T-cell (primary cell): ENCODE measurements at regions not wholly inside any gene's neighbourhood (a gene's known extent, or its start where the extent isn't known, plus 50 kb on each side); places are given as distances from the start of the nearest gene placed in this dataset.

ENCODE experiments used
- ATAC-seq, 4 experiments: fragments of 200-7000 bp in 3 of 4; fragments of 150-1000 bp in 1 of 4; cut with Tn5 transposase; replicated peaks in 1 of 4; 1 replicate in 3 of 4; 2 replicates in 1 of 4; pipeline ENCODE4 v1.10.0; 2021; ENCODE audit warnings: moderate library complexity in 3 of 4, mild to moderate bottlenecking in 2 of 4, moderate number of reproducible peaks in 1 of 4
- CTCF ChIA-PET, 2 donors: fragments of 300-600 bp; sonication (Branson Sonifier 250); formaldehyde crosslinking; loops; one replicate each; lab custom pipeline; 2022; ENCODE audit warnings: antibody characterized with exemption in 2 of 2; lab: Charles Lee
- POLR2A ChIA-PET, 2 donors: fragments of 300-600 bp; sonication (Branson Sonifier 250); formaldehyde crosslinking; loops; one replicate each; lab custom pipeline; 2022; ENCODE audit warnings: antibody characterized with exemption in 2 of 2; lab: Charles Lee
- DNase-seq, 35 experiments: peaks; one replicate each; pipeline versions ENCODE4 v3.0.0 to v3.0.0-alpha.2; 2013 to 2023
- H3K27ac ChIP-seq: one replicate; pipeline ENCODE4 v1.5.1; 2013; ENCODE audit warnings: low read length
- H3K27me3 ChIP-seq, 2 experiments: replicated peaks in 1 of 2; 1 replicate in 1 of 2; 2 replicates in 1 of 2; pipeline versions ENCODE4 v1.6.1 to v1.7.0; 2013; ENCODE audit warnings: low read length in 1 of 2, mixed read lengths in 1 of 2; ENCODE audit not compliant: control insufficient read depth in 2 of 2, insufficient read depth in 2 of 2; ENCODE audit errors: extremely low read depth in 1 of 2
- H3K36me3 ChIP-seq, 2 donors: 1 replicate in 1 of 2; 2 replicates in 1 of 2; pipeline versions ENCODE4 v1.6.1 to v1.7.0; 2013; ENCODE audit warnings: low read length in 1 of 2; ENCODE audit not compliant: control insufficient read depth in 2 of 2, insufficient read depth in 1 of 2; ENCODE audit errors: extremely low read depth in 1 of 2
- H3K4me1 ChIP-seq, 2 experiments: 1 replicate in 1 of 2; 2 replicates in 1 of 2; pipeline versions ENCODE4 v1.6.1 to v1.7.0; 2013; ENCODE audit warnings: low read length in 2 of 2, mixed read lengths in 1 of 2; ENCODE audit not compliant: insufficient read depth in 2 of 2, control insufficient read depth in 1 of 2; ENCODE audit errors: extremely low read depth in 1 of 2
- H3K4me3 ChIP-seq, 2 donors: 1 replicate in 1 of 2; 2 replicates in 1 of 2; pipeline versions ENCODE4 v1.5.1 to v1.7.0; 2013; ENCODE audit warnings: mild to moderate bottlenecking in 2 of 2, low read length in 1 of 2, moderate library complexity in 1 of 2; ENCODE audit not compliant: control insufficient read depth in 1 of 2; ENCODE audit errors: extremely low read depth in 1 of 2
- H3K9me3 ChIP-seq: 2 replicates; pipeline ENCODE4 v1.7.0; 2013
- H3K27ac Mint-ChIP-seq, 2 donors: one replicate each; pipeline ENCODE4 v1.8.0; 2020 to 2021; ENCODE audit warnings: mild to moderate bottlenecking in 2 of 2, mixed read lengths in 2 of 2
- H3K27me3 Mint-ChIP-seq, 2 donors: one replicate each; pipeline ENCODE4 v1.8.0; 2021 to 2022; ENCODE audit warnings: mixed read lengths in 2 of 2
- H3K36me3 Mint-ChIP-seq: one replicate; pipeline ENCODE4 v1.8.0; 2021; ENCODE audit warnings: mixed read lengths
- H3K4me1 Mint-ChIP-seq, 3 donors: one replicate each; pipeline ENCODE4 v1.8.0; 2020 to 2022; ENCODE audit warnings: mixed read lengths in 3 of 3, mild to moderate bottlenecking in 1 of 3
- H3K4me3 Mint-ChIP-seq, 3 donors: one replicate each; pipeline ENCODE4 v1.8.0; 2020 to 2022; ENCODE audit warnings: mild to moderate bottlenecking in 3 of 3, mixed read lengths in 3 of 3, moderate library complexity in 3 of 3
- H3K9me3 Mint-ChIP-seq, 3 donors: one replicate each; pipeline ENCODE4 v1.8.0; 2020 to 2022; ENCODE audit warnings: mixed read lengths in 3 of 3
- WGBS: methylation state at CpG from one replicate; pipeline ENCODE4 v1.1.5; 2013; ENCODE audit warnings: missing lambda C conversion rate; ENCODE audit not compliant: insufficient coverage; 5-methylcytosine and 5-hydroxymethylcytosine counted together

DNA sequence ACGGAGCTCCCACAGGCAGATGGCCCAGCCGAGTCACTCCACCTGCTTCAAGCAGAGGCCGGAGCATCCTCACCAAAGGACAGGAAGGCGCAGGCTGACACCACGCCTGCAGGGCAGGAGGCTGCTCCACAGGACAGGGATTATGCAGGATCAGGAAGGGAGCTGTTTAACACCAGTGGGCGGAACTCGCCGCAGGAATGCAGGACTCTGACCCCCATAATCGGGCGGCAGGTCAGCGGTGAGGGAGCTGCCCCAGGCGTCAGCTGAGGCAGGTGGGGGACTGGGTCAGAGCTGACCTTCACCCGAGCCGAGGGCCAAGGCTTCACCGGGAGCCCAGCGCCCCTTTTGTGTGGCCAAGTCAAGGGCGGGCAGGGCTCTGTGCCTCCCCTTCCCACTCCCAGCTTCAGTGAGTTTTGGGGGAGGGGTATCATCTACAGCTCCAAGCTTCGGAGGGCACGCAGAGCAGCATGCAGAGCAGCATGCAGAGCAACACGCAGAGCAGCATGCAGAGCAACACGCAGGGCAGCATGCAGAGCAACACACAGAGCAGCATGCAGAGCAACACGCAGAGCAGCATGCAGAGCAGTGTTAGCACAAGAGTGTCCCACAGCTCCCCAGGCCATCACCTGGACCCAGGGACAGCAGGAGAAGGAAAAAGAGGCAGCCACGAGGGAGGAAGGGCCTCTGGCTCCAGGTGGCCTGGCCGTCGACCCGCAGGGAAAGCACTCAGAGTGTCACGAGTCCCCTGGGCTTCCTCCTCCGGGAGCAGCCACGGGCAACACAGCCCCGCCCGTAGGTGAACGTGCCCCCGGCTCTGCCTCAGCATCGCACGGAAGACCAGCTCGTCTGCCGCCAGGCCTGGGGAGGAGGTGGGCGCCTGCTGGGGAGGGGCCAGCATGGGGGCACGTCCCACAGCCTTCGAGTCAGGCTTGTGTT, 151.7 kb upstream of the PPP2R2D start:
- H3K9me3 Mint-ChIP-seq, result no peaks in the 10 kb centered on the region
- ATAC-seq (no peak), DNase-seq (no peak)
- Histone ChIP-seq H3K4me1 (no peaks in the 10 kb centered on the region), H3K27ac (no peak overlapping the region), H3K9me3 (no peaks in the 10 kb centered on the region), H3K36me3 (no peaks in the 10 kb centered on the region), H3K27me3 (peaks cover 0 to 44% of the 10 kb centered on the region in 2 experiments), H3K4me3 (no peak overlapping the region)
- 66% methylated on average over 31 of the region's 40 CpGs for WGBS
- ChIA-PET CTCF (no interaction called here), POLR2A (no interaction called here)
- H3K27me3 Mint-ChIP-seq, result peaks cover 24 to 25% of the 10 kb centered on the region in 2 donors
- no peak overlapping the region for H3K27ac Mint-ChIP-seq
- H3K4me1 Mint-ChIP-seq, result peaks cover 2 to 5% (median 2%) of the 10 kb centered on the region in 3 donors
- no peak overlapping the region for H3K4me3 Mint-ChIP-seq
- H3K36me3 Mint-ChIP-seq, result no peaks in the 10 kb centered on the region

DNA sequence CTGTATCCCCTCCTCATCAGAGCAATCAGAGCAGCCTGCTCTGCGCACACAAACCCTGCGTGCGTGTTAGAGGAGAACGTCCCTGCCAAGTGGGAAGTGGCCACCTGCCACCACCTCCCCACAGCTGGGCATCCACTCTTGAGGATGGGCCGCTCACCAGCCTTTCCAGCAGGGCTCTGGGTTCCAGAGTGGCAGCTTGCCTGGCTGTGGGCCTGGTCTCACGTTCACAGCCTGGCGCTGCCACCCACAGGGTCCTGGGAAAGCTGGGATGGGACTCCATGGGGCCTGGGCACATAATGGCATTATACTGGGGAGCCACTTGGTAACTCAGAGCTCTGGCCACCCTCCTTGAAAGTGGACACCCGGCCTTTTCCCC, 151.1 kb upstream of the PPP2R2D start:
- Histone ChIP-seq H3K4me3 (no peak overlapping the region), H3K4me1 (no peaks in the 10 kb centered on the region), H3K27me3 (peaks cover 0 to 37% of the 10 kb centered on the region in 2 experiments), H3K27ac (no peak overlapping the region), H3K9me3 (no peaks in the 10 kb centered on the region), H3K36me3 (no peaks in the 10 kb centered on the region)
- peaks cover 17 to 18% of the 10 kb centered on the region in 2 donors for H3K27me3 Mint-ChIP-seq
- no peaks in the 10 kb centered on the region for H3K4me1 Mint-ChIP-seq
- POLR2A ChIA-PET, result no interaction called here
- no peaks in the 10 kb centered on the region for H3K9me3 Mint-ChIP-seq
- no peak for DNase-seq
- no peak overlapping the region for H3K4me3 Mint-ChIP-seq
- H3K27ac Mint-ChIP-seq, result no peak overlapping the region
- H3K36me3 Mint-ChIP-seq, result no peaks in the 10 kb centered on the region
- 76% methylated on average over 8 of the region's 8 CpGs for WGBS
- CTCF ChIA-PET, result no interaction called here
- ATAC-seq, result no peak

DNA sequence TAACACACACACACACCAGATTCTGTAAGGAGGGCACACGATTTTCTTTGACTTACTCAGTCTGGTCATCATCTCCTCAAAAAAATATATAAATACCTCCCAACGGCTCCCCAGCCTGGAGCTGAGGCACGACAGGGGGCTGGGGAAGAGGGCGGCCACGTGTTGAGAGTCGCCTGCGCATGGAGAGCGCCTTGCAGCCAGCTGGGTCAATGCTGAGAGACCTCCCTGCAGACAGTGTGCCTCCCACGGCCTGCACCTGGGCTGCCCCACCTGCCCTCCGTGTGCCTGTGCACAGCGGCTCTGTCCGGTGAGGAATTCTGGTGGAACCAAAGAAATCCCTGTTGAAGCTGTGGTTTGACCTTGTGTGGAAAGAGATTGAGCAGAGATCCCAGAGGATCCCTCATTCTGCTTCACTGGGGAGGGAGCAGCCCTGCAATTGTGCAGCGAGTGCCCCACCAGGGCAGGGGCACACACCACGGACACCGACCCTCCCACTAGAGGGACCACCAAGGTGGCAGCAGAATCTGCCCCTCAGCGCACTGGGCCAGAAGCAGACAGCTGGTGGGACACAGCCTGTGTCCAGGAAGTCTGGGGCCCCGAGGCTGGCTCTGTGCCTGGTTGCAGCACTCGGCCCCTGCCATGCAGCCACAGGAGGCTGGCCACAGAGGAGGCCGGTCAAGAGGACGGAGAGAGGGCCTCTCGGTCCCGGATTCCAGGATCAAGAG, 150.5 kb upstream of the PPP2R2D start:
- POLR2A ChIA-PET, result no interaction called here
- H3K4me1 ChIP-seq, result no peaks in the 10 kb centered on the region
- DNase-seq (no peak), ATAC-seq (no peak)
- H3K9me3 ChIP-seq, result no peaks in the 10 kb centered on the region
- CTCF ChIA-PET, result no interaction called here
- Mint-ChIP-seq H3K4me3 (no peak overlapping the region), H3K27ac (no peak overlapping the region), H3K9me3 (no peaks in the 10 kb centered on the region), H3K27me3 (peaks cover 12% of the 10 kb centered on the region in 2 donors), H3K4me1 (no peaks in the 10 kb centered on the region), H3K36me3 (no peaks in the 10 kb centered on the region)
- no peak overlapping the region for H3K27ac ChIP-seq
- H3K4me3 ChIP-seq, result no peak overlapping the region
- peaks cover 0 to 34% of the 10 kb centered on the region in 2 experiments for H3K27me3 ChIP-seq
- WGBS, result 87% methylated on average over 12 of the region's 22 CpGs
- no peaks in the 10 kb centered on the region for H3K36me3 ChIP-seq

DNA sequence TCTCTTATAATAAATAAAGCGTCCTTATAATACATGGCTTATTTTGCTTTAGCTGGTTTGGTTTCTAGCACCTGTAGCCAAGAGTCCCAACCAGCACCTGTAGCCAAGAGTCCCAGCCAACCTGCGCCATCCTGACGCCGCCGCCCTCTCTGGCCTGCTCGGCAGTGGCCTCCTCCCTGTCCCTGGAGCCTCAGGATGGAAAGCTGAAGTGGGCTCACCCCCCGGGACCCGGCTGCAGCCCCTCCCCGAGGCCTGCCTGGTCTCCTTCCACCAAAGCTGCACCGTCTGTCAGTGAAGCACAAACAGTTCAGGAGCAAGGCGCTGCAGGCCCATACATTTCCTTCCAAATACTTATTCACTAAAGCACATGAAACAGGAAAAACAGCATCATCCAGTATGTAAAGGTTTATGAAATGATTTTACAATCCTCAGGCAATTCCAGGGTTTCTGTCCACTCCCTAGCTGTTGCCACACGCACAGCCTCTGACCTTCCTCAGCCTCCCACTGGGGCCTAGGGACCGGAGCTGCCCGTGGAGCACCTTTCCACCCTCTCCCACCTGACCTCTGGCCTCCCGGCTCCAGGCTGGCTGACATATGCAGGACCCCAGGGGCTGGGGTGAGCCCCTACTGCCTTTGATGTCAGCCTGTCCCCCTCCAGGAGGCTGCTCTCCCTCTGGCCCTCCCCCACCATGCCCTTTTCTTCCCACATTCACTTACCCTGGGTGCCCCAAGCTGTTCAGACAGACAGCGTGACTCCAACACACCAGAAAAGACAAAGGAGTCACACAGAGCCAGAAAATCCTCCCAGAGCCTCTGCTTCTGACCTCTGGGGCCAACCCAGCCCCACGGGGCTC, 149.6 kb upstream of the PPP2R2D start:
- DNase-seq (no peak), ATAC-seq (no peak)
- ChIA-PET CTCF (interaction anchor here in 1 of 2 donors (0.6 kb wide), 1 partner anchor 279 kb away, joined by 3 read pairs; no protein-coding TSS in a partner anchor), POLR2A (no interaction called here)
- H3K27ac ChIP-seq, result no peak overlapping the region
- H3K36me3 Mint-ChIP-seq, result no peaks in the 10 kb centered on the region
- peaks cover 0 to 34% of the 10 kb centered on the region in 2 experiments for H3K27me3 ChIP-seq
- H3K27me3 Mint-ChIP-seq, result peaks cover 9 to 10% of the 10 kb centered on the region in 2 donors
- H3K9me3 ChIP-seq, result no peaks in the 10 kb centered on the region
- H3K27ac Mint-ChIP-seq, result no peak overlapping the region
- no peaks in the 10 kb centered on the region for H3K36me3 ChIP-seq
- H3K4me1 Mint-ChIP-seq, result no peaks in the 10 kb centered on the region
- H3K4me1 ChIP-seq, result no peaks in the 10 kb centered on the region
- H3K9me3 Mint-ChIP-seq, result no peaks in the 10 kb centered on the region
- no peak overlapping the region for H3K4me3 ChIP-seq
- H3K4me3 Mint-ChIP-seq, result no peak overlapping the region
- WGBS, result 80% methylated on average over 11 of the region's 17 CpGs

DNA sequence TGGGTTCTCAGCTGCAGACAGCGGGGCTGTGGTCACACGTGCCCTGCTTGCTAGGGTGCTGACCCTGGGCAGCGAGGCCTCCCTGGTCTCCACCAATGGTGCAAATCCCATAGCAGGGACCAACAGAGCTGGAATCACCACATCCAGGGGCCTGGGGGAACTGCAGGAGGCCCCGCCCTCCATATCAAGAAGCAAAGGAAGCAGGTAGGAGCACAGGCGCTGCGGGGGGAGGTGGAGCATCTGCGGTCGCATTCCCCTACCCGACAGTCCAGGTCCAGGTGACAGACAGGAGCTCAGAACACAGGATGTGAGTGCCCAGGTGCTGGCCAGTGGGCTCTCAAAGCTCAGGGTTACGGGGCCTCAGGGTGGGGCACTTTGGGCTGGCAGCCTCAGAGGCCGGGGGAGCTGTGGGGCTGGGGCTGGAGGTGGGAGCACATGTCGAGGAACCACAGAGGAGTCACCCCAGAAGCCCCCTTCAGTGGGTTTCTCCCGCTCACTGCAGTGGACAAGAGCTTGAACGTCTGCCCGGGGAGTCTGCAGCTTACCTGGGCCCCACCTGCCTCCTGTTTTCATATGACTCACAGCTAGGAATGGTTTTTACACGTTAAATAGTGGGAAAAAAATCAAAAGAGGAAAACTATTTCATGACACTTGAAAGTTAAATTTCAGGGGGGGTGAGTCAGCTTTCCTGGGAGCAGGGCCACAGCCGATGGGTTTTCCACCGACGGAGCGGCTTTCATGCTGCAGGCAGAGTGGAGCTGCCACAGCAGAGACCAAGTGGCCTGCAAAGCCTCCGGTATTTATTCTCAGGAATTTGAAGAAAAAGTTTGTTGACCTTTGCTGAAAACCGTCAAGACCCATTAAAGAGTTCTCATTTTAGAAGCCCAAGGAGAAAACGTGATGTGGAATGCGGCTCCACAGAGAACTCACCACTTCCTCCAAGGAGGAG, 148.7 kb upstream of the PPP2R2D start:
- ATAC-seq (no peak), DNase-seq (no peak)
- POLR2A ChIA-PET, result no interaction called here
- Histone ChIP-seq H3K27me3 (peaks cover 0 to 31% of the 10 kb centered on the region in 2 experiments), H3K36me3 (no peaks in the 10 kb centered on the region), H3K27ac (no peak overlapping the region), H3K4me3 (no peak overlapping the region), H3K9me3 (no peaks in the 10 kb centered on the region), H3K4me1 (no peaks in the 10 kb centered on the region)
- no peaks in the 10 kb centered on the region for H3K36me3 Mint-ChIP-seq
- H3K9me3 Mint-ChIP-seq, result no peaks in the 10 kb centered on the region
- H3K27me3 Mint-ChIP-seq, result peaks cover 9 to 11% of the 10 kb centered on the region in 2 donors
- 76% methylated on average over 20 of the region's 24 CpGs for WGBS
- H3K4me1 Mint-ChIP-seq, result no peaks in the 10 kb centered on the region
- CTCF ChIA-PET, result no interaction called here
- H3K27ac Mint-ChIP-seq, result no peak overlapping the region
- H3K4me3 Mint-ChIP-seq, result no peak overlapping the region
